H7 (cell line): ENCODE measurements at regions not wholly inside any gene's neighbourhood (a gene's known extent, or its start where the extent isn't known, plus 50 kb on each side); places are given as distances from the start of the nearest gene placed in this dataset.
"Not testable (repeated sequence)": the region's sequence is repeated elsewhere in the genome, so short reads cannot be mapped to it uniquely, and the experiment has no call there.

ENCODE experiments used
- DNase-seq: peaks from one replicate; pipeline ENCODE4 v3.0.0; 2012
- H3K27me3 ChIP-seq: 2 replicates; pipeline ENCODE4 v1.6.0; 2011; ENCODE audit warnings: mild to moderate bottlenecking, low read length; ENCODE audit not compliant: control insufficient read depth, insufficient read depth
- H3K36me3 ChIP-seq: replicated peaks from 2 replicates; pipeline ENCODE4 v1.5.1; 2011; ENCODE audit warnings: low read length; ENCODE audit not compliant: control insufficient read depth, insufficient read depth
- H3K4me3 ChIP-seq: 2 replicates; pipeline ENCODE4 v1.5.1; 2011; ENCODE audit warnings: low read depth, mild to moderate bottlenecking, control low read depth, low read length, moderate library complexity; ENCODE audit not compliant: insufficient read depth

DNA sequence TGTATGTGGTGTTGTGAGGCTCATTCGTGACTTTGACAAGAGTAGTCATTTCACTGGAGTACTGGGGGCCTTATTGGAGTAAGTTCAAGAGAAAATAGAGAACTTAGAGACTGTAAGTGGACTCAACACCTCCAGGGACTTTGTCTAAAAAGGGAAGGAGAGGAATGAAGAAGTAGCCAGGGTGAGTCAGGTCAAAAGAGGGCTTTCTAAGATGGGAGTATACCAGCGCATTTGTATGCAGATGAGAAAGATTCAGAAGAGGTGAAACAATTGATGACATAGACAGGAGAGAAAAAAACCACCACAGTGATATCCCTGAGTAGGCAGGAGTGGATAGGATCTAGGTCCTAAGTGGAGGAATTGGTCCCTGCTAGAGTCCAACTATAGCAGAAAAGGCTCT is 246.8 kb downstream of the IKZF2 start:
- Histone ChIP-seq H3K27me3 (no peaks in the 10 kb centered on the region), H3K4me3 (no peak overlapping the region), H3K36me3 (no peaks in the 10 kb centered on the region)
- no peak for DNase-seq

DNA sequence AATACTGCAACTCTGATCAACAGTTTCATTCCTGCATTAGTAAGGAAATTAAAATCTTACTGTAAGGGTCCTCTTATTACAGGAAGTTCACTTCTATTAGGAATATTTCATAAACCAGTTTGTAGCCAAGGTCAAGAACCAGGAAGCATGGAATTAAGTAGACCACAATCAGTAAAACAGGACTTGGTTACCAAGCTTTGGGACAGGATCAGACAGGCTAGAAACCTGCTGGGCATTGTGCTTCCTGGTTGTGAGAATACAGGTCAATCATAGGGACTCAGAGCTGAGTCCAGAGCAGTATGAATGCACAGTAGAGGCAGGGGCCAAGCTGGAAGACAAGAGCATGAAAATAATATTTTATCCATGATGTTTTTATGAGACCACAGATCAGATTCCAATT is 248.0 kb downstream of the IKZF2 start:
- Histone ChIP-seq H3K36me3 (no peaks in the 10 kb centered on the region), H3K4me3 (no peak overlapping the region), H3K27me3 (no peaks in the 10 kb centered on the region)
- DNase-seq = no peak

DNA sequence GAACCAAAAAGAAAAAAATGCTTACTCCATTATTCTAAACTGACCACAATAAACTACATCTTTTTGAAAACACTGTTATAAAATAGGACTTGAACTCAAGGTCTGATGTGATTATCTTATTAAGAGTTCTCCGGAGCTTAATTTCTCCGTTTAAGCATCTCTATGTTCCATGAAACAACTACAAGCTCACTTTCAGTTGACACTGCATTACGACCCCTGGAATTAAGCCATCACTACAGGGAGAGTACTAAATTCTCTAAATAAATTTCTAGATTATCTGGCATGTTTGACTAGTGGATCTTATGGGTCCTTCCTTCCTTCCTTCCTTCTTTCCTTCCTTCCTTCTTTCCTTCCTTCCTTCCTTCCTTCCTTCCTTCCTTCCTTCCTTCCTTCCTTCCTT is 249.0 kb downstream of the IKZF2 start:
- DNase-seq = no peak
- no peaks in the 10 kb centered on the region for H3K27me3 ChIP-seq
- no peaks in the 10 kb centered on the region for H3K36me3 ChIP-seq
- no peak overlapping the region for H3K4me3 ChIP-seq

DNA sequence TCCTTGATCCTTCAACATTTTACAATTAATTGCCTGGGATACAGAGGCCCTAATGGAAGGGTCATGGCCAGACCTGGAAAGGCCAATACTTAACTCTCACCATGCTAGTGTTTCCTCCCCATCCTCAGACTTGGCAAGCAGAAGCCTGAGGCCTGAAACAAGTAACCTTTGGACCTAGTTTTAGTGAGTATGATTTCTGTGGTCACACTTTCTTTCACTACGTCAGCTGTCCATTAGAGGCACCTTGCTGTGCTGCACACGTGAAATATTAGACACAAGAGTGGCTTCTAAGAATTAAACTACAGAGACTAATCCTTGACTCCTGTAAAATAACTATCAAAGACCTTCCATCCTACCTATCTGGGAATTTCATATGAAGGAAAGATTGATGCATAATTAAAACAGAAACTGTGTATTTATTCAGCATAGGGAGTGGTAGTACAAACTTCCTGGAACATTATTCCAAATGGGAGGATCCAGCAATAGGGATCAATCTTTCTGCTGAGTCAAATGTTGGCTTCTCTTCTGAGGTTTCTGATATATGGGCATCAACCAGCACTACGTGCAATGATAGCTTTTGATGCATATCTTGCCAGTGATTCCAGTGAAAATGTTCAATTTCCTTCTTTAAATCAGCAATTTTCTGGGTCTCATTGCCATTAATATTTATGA is 249.7 kb downstream of the IKZF2 start:
- H3K27me3 ChIP-seq = no peaks in the 10 kb centered on the region
- no peaks in the 10 kb centered on the region for H3K36me3 ChIP-seq
- no peak for DNase-seq
- H3K4me3 ChIP-seq = no peak overlapping the region

DNA sequence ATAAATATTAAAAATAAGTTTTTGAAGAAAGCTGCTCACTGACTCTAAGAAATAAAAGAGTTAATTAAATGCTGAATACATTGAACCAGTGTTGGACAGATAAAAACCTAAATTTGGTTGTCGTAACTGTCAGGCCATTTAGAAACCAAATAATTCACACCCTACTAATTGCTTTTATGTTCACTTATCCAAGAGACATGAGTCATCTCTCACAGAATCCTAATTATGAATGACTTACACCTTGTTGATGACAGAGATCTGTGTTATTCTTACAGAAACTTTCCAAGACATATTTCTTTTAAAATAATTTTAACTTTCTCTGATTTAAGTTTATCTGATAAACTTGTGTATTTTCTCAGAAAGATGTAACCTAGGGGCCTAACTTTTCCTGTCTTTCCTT is 250.7 kb downstream of the IKZF2 start:
- DNase-seq = no peak
- H3K4me3 ChIP-seq = no peak overlapping the region
- H3K36me3 ChIP-seq = no peaks in the 10 kb centered on the region
- no peaks in the 10 kb centered on the region for H3K27me3 ChIP-seq

DNA sequence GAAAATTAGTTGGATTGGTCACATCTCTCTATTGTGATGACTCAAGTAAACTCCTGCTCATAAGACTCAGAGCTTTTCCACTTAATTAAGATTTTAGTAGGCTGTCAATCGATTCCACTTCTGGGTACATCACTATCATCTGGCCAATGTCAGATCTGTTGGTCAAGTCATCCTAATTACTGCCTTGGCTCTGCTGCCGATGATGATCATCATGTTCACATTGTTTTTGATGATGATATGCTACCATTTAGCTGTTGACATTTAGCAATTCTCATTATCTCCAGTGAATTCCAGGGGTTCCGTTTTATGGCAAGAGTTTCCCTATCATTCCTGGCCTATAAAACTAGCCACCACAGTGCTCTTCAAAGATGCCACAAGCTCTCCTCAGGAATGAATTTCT is 253.4 kb downstream of the IKZF2 start:
- Histone ChIP-seq H3K4me3 (no peak overlapping the region), H3K36me3 (no peaks in the 10 kb centered on the region), H3K27me3 (no peaks in the 10 kb centered on the region)
- DNase-seq = no peak

DNA sequence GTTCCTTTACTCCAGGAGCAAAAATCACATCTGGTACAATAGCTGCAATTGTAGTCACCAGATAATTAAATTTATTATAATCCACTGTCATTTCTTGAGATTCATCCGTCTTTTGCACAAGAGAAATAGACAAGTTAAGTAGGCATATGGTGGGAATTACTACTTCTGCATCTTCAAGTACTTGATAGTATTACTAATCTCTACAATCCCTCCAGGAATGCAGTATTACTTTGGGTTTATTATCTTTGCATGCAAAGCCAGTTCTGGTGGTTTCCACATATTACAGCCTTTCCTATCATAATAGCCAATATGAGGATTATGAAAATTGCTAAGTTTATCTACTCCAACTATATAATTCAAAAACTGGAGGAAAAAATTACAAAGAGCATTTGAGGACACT is 254.1 kb downstream of the IKZF2 start:
- H3K4me3 ChIP-seq = no peak overlapping the region
- H3K36me3 ChIP-seq = no peaks in the 10 kb centered on the region
- no peaks in the 10 kb centered on the region for H3K27me3 ChIP-seq
- DNase-seq = no peak

DNA sequence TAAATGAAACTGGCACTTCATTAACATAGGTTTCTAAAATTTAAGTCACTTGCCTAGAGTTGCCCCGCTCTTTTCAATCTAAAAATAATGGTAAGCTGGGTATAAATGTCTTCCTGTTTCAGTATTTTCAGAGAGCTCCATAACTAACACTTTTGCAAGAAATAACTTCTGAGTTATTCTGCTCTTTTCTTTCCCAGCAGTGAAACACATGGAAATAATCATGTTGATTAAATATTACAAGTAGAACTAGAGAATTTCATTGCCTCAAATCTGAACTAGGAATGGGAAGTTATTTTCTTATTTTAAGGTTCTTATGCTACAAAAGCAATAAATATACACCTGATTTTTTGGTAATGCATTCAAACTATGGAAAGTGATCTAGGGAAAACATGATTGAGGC is 257.4 kb downstream of the IKZF2 start:
- no peaks in the 10 kb centered on the region for H3K36me3 ChIP-seq

DNA sequence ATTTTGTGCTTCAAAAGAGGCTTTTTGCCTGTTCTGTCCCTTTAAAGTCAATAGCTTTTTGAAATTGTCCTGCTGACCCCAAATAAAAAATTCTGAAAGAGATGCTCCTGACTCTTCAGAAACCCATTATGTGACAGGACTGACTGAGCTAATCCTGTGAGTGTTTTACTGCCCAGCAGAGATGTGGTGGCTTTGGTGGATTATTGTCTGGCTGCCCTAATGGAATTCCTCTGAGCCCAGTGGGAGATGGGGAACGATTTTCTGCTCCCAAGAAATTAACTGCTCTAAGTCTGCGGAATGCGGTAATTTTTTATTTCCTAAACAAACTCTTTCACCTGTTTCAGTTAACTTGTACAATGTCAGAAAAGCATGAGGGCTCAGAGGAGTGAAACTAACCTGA is 258.2 kb downstream of the IKZF2 start:
- Histone ChIP-seq H3K4me3 (no peak overlapping the region), H3K27me3 (no peaks in the 10 kb centered on the region)
- no peak for DNase-seq

More for the DNA sequence above, 257.4 kb downstream of the IKZF2 start:
- DNase-seq = no peak
- Histone ChIP-seq H3K4me3 (no peak overlapping the region), H3K27me3 (no peaks in the 10 kb centered on the region)

DNA sequence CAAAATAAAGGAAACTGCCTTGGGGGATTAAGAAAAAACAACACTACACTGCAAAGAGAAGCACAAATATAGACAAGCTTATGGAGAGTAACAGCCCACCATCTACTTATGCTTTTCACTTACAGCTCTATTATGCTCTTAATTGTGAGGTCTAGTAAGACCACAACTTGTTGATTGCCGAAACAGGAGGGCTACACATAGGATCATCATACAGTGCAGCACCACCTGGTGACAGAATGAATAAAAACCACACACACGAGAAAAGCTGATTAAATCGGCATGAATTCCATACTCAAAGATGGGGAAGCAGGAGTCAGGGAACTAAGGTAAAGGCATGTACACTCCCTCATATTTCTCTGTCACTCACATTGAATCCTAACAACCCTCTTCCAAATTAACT is 259.2 kb downstream of the IKZF2 start:
- DNase-seq = peak; percentile 31

More for the DNA sequence above, 258.2 kb downstream of the IKZF2 start:
- no peaks in the 10 kb centered on the region for H3K36me3 ChIP-seq

DNA sequence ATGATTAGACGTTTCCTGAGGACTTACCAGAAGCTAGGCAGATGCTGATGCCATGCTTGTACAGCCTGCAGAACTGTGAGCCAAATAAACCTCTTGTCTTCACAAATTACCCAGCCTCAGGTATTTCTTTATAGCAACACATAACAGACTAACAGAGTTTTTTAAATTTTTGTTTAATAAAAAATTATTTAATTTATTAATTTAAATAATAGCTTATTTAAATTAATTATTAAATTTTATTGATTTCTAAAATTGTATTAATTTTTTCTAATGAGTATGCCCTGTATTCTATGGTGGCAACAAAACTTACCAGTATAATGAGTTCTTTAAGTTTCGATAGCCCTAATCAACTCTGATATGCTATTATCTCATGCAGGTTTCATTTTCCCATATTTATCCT is 259.8 kb downstream of the IKZF2 start:
- Histone ChIP-seq H3K4me3 (no peak overlapping the region), H3K27me3 (no peaks in the 10 kb centered on the region), H3K36me3 (no peaks in the 10 kb centered on the region)
- no peak for DNase-seq

More for the DNA sequence above, 259.2 kb downstream of the IKZF2 start:
- Histone ChIP-seq H3K36me3 (no peaks in the 10 kb centered on the region), H3K27me3 (no peaks in the 10 kb centered on the region), H3K4me3 (no peak overlapping the region)

DNA sequence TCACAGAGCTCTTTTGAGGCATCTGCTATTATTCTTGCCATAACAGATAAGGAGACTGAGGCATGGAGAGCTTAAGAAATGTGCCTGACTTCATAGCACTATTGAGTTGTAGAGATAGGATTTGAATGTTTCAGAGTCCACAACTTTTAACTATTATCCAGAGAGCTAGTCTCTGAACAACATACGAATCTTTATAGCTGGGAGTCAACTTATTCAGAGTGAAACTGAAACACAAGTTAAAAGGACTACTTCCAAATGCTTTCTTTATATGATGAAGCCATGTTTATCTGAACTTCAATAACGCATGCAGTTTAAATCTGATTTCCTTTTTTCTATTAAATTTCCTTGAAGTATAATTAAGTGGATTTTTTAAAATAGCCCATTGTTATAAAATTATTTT is 268.8 kb downstream of the IKZF2 start:
- no peak overlapping the region for H3K4me3 ChIP-seq
- no peak for DNase-seq
- no peaks in the 10 kb centered on the region for H3K27me3 ChIP-seq
- H3K36me3 ChIP-seq = no peaks in the 10 kb centered on the region

DNA sequence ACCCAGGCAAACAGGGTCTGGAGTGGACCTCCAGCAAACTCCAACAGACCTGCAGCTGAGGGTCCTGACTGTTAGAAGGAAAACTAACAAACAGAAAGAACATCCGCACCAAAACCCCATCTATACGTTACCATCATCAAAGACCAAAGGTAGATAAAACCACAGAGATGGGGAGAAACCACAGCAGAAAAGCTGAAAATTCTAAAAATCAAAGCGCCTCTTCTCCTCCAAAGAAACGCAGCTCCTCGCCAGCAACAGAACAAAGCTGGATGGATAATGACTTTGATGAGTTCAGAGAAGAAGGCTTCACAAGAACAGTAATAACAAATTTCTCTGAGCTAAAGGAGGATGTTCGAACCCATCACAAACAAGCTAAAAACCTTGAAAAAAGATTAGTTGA is 274.9 kb downstream of the IKZF2 start:
- not testable (repeated sequence) for H3K36me3 ChIP-seq, DNase-seq, H3K4me3 ChIP-seq, H3K27me3 ChIP-seq

DNA sequence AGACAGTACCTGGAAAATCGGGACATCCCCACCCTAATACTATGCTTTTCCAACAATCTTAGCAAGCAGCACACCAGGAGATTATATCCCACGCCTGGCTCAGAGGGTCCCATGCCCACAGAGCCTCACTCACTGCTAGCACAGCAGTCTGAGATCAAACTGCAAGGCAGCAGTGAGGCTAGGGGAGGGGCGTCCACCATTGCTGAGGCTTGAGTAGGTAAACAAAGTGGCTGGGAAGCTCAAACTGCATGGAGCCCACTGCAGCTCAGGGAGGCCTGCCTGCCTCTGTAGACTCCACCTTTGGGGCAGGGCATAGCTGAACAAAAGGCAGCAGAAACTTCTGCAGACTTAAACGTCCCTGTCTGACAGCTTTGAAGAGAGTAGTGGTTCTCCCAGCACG is 275.5 kb downstream of the IKZF2 start:
- DNase-seq, H3K4me3 ChIP-seq, H3K27me3 ChIP-seq, H3K36me3 ChIP-seq: not testable (repeated sequence)

DNA sequence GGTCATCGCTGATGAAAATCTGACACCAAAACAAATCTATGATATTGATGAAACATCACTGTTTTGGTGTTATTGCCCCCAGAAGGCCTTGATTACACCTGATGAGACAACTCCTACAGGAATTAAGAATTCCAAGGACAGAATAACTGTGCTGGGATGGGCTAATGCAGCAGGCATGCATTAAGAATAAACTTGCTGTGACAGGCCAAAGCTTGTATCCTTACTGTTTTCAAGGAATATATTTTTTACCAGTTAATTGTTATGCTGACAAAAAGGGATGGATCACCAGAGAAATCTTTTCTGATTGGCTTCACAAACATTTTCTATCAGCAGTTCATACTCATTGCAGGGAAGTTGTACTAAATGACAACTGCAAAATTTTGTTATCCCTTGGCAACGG is 278.2 kb downstream of the IKZF2 start:
- no peak for DNase-seq
- Histone ChIP-seq H3K4me3 (no peak overlapping the region), H3K36me3 (no peaks in the 10 kb centered on the region), H3K27me3 (no peaks in the 10 kb centered on the region)

DNA sequence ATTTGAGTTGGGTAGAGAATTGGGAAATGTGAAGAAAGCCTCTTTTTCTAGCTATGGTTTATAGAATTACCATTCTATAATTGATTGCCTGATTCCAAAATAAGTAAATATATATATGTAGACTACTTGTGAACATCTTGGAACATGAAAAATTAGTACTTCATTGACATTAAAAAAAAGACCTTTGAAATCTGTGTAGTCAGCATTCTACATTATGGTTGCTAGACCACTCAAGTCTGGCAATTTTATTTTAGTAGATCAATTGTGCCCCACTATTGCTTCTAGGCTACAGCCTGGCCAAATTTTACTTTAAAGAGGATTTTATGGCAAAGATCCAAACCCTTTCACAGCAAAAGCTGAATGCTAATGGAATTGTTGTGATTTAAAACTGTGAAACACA is 279.8 kb downstream of the IKZF2 start:
- H3K4me3 ChIP-seq = no peak overlapping the region
- no peaks in the 10 kb centered on the region for H3K27me3 ChIP-seq
- no peak for DNase-seq
- no peaks in the 10 kb centered on the region for H3K36me3 ChIP-seq
